ENCODE measurements at regions not wholly inside any gene's neighbourhood (a gene's known extent, or its start where the extent isn't known, plus 50 kb on each side); places are given as distances from the start of the nearest gene placed in this dataset.
"Not testable (repeated sequence)": the region's sequence is repeated elsewhere in the genome, so short reads cannot be mapped to it uniquely, and the experiment has no call there.

DNA sequence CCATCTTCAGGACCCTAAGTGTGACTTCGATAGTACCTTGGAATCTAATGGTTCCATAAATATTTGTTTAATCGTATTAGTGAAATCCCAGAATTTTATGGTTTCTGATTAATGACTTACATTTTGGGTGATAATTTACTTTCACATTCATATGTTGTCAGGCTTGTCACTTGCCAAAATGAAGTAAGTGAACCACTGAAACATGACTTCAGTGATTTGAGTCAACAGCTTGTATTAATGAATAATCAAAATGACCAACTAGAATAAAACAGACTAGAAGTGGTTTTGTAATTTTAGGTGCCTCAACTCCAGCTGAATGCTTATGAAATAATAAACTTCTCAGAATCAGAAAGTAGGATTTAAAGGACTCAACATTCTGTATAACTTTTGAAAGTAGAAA is 517.1 kb downstream of the PRKD1 start:
- H3K4me3 ChIP-seq (ENCODE audit: low read length) = no peak overlapping the region
- TF ChIP-seq, protein P1, sequence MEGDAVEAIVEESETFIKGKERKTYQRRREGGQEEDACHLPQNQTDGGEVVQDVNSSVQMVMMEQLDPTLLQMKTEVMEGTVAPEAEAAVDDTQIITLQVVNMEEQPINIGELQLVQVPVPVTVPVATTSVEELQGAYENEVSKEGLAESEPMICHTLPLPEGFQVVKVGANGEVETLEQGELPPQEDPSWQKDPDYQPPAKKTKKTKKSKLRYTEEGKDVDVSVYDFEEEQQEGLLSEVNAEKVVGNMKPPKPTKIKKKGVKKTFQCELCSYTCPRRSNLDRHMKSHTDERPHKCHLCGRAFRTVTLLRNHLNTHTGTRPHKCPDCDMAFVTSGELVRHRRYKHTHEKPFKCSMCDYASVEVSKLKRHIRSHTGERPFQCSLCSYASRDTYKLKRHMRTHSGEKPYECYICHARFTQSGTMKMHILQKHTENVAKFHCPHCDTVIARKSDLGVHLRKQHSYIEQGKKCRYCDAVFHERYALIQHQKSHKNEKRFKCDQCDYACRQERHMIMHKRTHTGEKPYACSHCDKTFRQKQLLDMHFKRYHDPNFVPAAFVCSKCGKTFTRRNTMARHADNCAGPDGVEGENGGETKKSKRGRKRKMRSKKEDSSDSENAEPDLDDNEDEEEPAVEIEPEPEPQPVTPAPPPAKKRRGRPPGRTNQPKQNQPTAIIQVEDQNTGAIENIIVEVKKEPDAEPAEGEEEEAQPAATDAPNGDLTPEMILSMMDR (conservative IDR thresholded peaks at IDR 0.05; ENCODE audit: low read depth, low read length) = no peak
- DNase-seq (ENCODE audit: low read depth) = no peak

DNA sequence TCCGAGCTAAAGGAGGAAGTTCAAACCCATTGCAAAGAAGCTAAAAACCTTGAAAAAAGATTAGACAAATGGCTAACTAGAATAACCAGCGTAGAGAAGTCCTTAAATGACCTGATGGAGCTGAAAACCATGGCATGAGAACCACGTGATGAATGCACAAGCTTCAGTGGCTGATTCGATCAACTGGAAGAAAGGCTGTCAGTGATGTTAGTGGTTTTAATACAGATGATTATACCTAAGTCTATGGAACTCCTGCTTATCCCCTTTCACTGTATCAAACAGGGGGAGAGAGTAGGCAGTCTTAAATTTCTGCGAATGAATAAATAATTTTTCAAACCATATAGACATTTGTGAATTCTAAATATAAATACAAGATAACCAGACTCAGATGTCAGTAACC is 512.7 kb downstream of the PRKD1 start:
- not testable (repeated sequence) for DNase-seq (ENCODE audit: low read depth); H3K4me3 ChIP-seq (ENCODE audit: low read length)

DNA sequence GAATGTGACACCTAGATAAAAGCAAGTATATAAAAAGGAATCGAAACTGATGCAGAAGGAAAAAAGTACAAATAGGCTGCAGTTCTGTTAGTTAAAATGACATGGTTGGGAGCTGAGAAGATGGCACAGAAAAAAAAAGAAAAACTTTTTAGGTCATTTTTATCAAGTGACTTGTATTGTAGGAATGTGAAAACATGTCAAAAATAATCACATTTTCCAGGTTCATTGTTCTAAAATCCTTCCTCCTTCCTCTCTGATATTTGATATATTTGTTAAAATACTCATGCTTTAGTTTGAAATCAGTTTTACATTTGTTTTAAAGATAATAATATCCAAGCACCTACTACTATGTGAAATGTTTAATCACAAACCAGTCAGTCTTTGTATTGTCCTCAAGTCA is 507.9 kb downstream of the PRKD1 start:
- DNase-seq (ENCODE audit: low read depth) = no peak
- TF ChIP-seq, protein P1 (conservative IDR thresholded peaks at IDR 0.05; ENCODE audit: low read depth, low read length) = no peak
- no peak overlapping the region for H3K4me3 ChIP-seq (ENCODE audit: low read length)

DNA sequence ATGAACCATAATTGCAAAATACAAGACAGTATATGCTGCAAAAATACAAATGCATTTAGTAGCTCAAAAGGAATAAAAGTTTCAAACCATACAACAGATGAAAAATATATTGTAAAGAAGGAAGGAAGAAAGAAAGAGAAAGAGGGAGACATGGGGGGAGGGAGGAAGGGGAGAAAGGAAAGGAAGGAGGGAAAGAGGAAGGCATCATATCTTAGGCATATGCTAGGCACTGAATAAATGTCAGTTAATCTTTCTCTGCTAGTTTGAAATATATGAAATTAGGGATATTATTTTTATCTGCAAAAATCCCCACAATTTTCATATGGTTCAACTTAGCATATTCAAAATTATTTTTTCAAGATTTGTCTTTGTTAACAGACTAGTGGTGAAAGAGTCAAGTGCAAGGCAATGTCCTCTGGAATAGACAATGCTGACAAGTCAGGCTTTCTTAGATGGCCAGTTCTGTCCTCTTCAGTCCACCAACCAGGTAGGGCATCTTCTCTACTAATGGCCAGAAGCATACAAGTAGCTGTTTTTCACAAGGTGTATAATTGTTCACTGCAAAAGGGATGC is 506.4 kb downstream of the PRKD1 start:
- H3K4me3 ChIP-seq (ENCODE audit: low read length) = no peak overlapping the region
- TF ChIP-seq, protein P1 (conservative IDR thresholded peaks at IDR 0.05; ENCODE audit: low read depth, low read length) = no peak
- DNase-seq (ENCODE audit: low read depth) = no peak

DNA sequence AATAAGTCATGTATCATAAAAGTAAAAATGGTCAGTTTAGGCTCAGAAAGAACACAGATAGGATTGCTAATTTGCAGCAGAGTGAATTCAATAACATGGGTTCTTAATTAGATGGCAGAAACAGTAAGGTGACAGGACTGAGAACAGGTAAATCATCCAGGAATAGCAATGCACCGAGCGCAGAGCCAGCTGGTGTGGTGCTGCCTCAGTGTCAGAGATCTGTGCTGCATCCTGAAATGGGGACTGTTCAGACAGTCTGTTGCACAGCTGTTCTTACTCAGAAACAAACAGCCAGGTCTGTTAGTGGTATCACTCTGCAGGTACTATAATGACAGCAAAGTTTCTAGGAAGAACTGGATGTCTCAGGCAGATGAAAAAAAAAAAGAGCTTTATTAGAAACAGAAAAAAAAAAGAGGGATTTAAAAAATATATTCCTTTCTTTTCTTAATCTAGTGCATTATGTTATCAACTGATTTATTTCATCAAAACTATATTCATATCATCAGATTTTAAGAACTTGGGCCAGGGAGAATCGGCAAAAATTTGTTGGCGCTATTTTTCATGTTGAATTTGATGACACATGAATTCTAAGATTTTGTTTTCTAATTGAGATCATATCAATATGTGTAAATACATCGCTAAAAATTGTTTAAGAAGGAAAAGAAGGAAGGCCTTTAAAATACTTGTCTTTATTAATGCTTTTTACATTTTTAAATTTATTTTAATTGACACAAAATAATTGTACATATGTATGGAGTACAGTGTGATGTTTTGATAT is 501.8 kb downstream of the PRKD1 start:
- no peak for DNase-seq (ENCODE audit: low read depth)
- TF ChIP-seq, protein P1 (conservative IDR thresholded peaks at IDR 0.05; ENCODE audit: low read depth, low read length) = no peak

DNA sequence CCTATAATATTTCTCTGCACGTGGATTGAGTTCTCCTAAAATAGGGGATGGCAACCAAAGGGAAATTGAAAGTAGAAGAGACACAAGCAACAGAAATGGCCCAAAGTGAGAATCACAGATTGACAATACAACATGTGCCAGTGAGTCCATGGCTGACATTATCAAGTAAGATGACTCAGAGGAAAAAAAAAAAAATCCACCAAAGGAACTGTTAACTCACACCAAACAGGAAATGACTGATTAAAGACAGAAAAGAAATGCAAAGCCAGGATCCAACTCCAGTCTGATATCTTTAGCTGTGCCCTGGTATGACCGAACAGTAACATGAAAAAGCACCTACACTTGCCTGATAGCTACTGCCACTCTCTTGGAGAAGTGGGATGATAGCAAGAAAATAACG is 485.0 kb downstream of the PRKD1 start:
- DNase-seq (ENCODE audit: low read depth) = no peak
- TF ChIP-seq, protein P1 (conservative IDR thresholded peaks at IDR 0.05; ENCODE audit: low read depth, low read length) = no peak
- H3K4me3 ChIP-seq (ENCODE audit: low read length) = no peak overlapping the region

More for the DNA sequence above, 501.8 kb downstream of the PRKD1 start:
- no peak overlapping the region for H3K4me3 ChIP-seq (ENCODE audit: low read length)

DNA sequence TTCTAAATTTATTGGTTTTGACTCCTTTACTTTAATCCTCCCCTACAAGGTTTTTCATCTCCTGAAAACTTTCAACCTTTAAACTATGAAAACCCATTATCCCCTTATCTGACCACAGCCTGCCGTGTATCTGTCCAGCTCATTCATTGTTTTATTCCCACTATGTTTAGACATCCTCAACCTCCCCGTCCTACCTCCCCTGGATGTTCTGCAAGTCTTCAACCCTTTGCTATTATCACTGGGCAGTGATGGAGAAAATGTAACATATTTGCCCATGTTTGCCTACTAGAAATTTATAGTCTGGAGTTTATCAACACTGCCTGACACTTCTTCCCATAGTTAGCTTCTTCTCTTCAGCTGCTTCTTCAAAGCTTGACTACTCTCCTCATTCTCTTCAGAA is 483.4 kb downstream of the PRKD1 start:
- no peak for DNase-seq (ENCODE audit: low read depth)
- no peak overlapping the region for H3K4me3 ChIP-seq (ENCODE audit: low read length)
- TF ChIP-seq, protein P1 (conservative IDR thresholded peaks at IDR 0.05; ENCODE audit: low read depth, low read length) = no peak

Measured in retinal pigment epithelial cell (primary cell).